Tibial nerve (tissue), 4 donors: ENCODE measurements at regions not wholly inside any gene's neighbourhood (a gene's known extent, or its start where the extent isn't known, plus 50 kb on each side); places are given as distances from the start of the nearest gene placed in this dataset.

Source experiments
- EP300 ChIP-seq, 2 donors: sonication (generic); formaldehyde crosslinking; IDR thresholded peaks; one replicate each; pipeline ENCODE4 v1.6.1; 2017; ENCODE audit warnings: antibody characterized with exemption in 2 of 2, mild to moderate bottlenecking in 1 of 2
- POLR2A ChIP-seq, 2 donors: fragments of 450-650 bp; IDR thresholded peaks; one replicate each; pipeline ENCODE4 v1.6.1; 2017; ENCODE audit warnings: antibody characterized with exemption in 2 of 2, mild to moderate bottlenecking in 2 of 2, moderate library complexity in 2 of 2
- TF ChIP-seq, protein P1 (sequence below), 5 experiments: fragments of 200-600 bp in 3 of 5; fragments of 450-650 bp in 2 of 5; sonication (generic) in 3 of 5; IDR thresholded peaks; one replicate each; pipeline ENCODE4 v1.5.1; 2016 to 2019; ENCODE audit warnings: antibody characterized with exemption in 5 of 5, mild to moderate bottlenecking in 3 of 5, moderate library complexity in 2 of 5

DNA sequence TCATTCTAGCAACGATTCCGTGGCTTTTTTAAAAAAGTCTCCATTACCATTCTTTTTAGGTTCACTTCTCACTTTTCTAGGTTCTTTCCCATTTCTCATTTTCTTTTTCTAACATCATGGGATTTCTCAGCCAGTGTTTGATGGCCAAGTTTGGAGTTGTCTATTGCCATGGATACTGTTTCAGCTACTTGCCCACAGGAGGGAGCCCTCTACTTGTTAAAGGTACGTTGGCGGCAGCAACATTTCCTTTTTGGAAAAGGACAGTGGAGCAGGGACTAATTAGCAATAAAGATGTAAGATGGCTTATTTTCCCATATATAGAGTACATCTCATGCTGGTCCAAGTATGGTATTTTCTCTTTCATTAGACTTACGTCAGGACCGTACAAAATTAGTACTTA lies 2257.5 kb upstream of the C9orf72 start:
- TF ChIP-seq, protein P1, sequence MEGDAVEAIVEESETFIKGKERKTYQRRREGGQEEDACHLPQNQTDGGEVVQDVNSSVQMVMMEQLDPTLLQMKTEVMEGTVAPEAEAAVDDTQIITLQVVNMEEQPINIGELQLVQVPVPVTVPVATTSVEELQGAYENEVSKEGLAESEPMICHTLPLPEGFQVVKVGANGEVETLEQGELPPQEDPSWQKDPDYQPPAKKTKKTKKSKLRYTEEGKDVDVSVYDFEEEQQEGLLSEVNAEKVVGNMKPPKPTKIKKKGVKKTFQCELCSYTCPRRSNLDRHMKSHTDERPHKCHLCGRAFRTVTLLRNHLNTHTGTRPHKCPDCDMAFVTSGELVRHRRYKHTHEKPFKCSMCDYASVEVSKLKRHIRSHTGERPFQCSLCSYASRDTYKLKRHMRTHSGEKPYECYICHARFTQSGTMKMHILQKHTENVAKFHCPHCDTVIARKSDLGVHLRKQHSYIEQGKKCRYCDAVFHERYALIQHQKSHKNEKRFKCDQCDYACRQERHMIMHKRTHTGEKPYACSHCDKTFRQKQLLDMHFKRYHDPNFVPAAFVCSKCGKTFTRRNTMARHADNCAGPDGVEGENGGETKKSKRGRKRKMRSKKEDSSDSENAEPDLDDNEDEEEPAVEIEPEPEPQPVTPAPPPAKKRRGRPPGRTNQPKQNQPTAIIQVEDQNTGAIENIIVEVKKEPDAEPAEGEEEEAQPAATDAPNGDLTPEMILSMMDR (IDR thresholded peaks at IDR 0.05): no peak
- no peak for TF ChIP-seq POLR2A (IDR thresholded peaks at IDR 0.05)
- no peak for TF ChIP-seq EP300 (IDR thresholded peaks at IDR 0.05)
